ENCODE measurements at regions not wholly inside any gene's neighbourhood (a gene's known extent, or its start where the extent isn't known, plus 50 kb on each side); places are given as distances from the start of the nearest gene placed in this dataset.

GRCh38 chr1:4137621-4138415 lies 237.7 kb upstream of the C1orf174 start:
- TF ChIP-seq, protein P1, sequence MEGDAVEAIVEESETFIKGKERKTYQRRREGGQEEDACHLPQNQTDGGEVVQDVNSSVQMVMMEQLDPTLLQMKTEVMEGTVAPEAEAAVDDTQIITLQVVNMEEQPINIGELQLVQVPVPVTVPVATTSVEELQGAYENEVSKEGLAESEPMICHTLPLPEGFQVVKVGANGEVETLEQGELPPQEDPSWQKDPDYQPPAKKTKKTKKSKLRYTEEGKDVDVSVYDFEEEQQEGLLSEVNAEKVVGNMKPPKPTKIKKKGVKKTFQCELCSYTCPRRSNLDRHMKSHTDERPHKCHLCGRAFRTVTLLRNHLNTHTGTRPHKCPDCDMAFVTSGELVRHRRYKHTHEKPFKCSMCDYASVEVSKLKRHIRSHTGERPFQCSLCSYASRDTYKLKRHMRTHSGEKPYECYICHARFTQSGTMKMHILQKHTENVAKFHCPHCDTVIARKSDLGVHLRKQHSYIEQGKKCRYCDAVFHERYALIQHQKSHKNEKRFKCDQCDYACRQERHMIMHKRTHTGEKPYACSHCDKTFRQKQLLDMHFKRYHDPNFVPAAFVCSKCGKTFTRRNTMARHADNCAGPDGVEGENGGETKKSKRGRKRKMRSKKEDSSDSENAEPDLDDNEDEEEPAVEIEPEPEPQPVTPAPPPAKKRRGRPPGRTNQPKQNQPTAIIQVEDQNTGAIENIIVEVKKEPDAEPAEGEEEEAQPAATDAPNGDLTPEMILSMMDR (IDR thresholded peaks at IDR 0.05): no peak
- TF ChIP-seq POLR2A (IDR thresholded peaks at IDR 0.05): no peak
